Transverse colon (tissue), 4 donors: ENCODE measurements at regions not wholly inside any gene's neighbourhood (a gene's known extent, or its start where the extent isn't known, plus 50 kb on each side); places are given as distances from the start of the nearest gene placed in this dataset.

ENCODE experiments used
- DNase-seq: peaks from one replicate; pipeline ENCODE4 v3.0.0-alpha.2; 2019
- H3K27ac ChIP-seq, 4 donors: fragments of 200-600 bp; sonication (generic); 2 replicates each; pipeline ENCODE4 v1.5.1; 2016 to 2018; ENCODE audit warnings: inconsistent platforms in 4 of 4
- H3K27me3 ChIP-seq: fragments of 200-600 bp; sonication (generic); 2 replicates; pipeline ENCODE4 v1.5.1; 2017; ENCODE audit warnings: inconsistent platforms
- H3K36me3 ChIP-seq, 4 donors: fragments of 200-600 bp; sonication (generic); 2 replicates each; pipeline ENCODE4 v1.5.1; 2017 to 2019; ENCODE audit warnings: inconsistent platforms in 4 of 4
- H3K4me1 ChIP-seq, 4 donors: fragments of 200-600 bp; sonication (generic); 2 replicates each; pipeline ENCODE4 v1.5.1; 2017 to 2020; ENCODE audit warnings: inconsistent platforms in 4 of 4
- H3K4me3 ChIP-seq, 4 donors: fragments of 200-600 bp; sonication (generic); 1 replicate in 1 of 4; 2 replicates in 3 of 4; pipeline versions ENCODE4 v1.5.1 to v1.6.1; 2017 to 2019; ENCODE audit warnings: inconsistent platforms in 4 of 4
- H3K9me3 ChIP-seq, 2 donors: fragments of 200-600 bp; sonication (generic); 2 replicates each; pipeline ENCODE4 v1.5.1; 2017 to 2019; ENCODE audit warnings: inconsistent platforms in 2 of 2
- CTCF ChIP-seq, 5 experiments: fragments of 200-600 bp in 3 of 5; fragments of 450-650 bp in 2 of 5; sonication (generic) in 3 of 5; IDR thresholded peaks; 1 replicate in 2 of 5; 2 replicates in 3 of 5; pipeline ENCODE4 v1.5.1; 2016 to 2017; ENCODE audit warnings: antibody characterized with exemption in 5 of 5, inconsistent platforms in 3 of 5, mild to moderate bottlenecking in 2 of 5, moderate library complexity in 1 of 5
- EP300 ChIP-seq: sonication (generic); formaldehyde crosslinking; IDR thresholded peaks from one replicate; pipeline ENCODE4 v1.6.1; 2017; ENCODE audit warnings: antibody characterized with exemption, low read depth
- POLR2A ChIP-seq: fragments of 450-650 bp; IDR thresholded peaks from one replicate; pipeline ENCODE4 v1.6.1; 2016; ENCODE audit warnings: antibody characterized with exemption, mild to moderate bottlenecking, moderate library complexity
- POLR2AphosphoS5 ChIP-seq, 3 donors: sonication (generic); formaldehyde crosslinking; IDR thresholded peaks; one replicate each; pipeline ENCODE4 v1.6.1; 2016; ENCODE audit warnings: antibody characterized with exemption in 3 of 3
- WGBS, 2 donors: methylation state at CpG; one replicate each; pipeline ENCODE4 v1.1.5; 2018; ENCODE audit warnings: low coverage in 1 of 2; 5-methylcytosine and 5-hydroxymethylcytosine counted together
- in situ Hi-C, 4 donors: fragments of 200-750 bp; cut with MboI; loops; one replicate each; pipeline versions ENCODE4 v1.15.0 to v1.15.1; 2017; ENCODE audit warnings: low sequenced_read_pairs in 3 of 4, low pct_ligation_motif_present in 1 of 4, low pct_unique_long_range_greater_than_20kb in 1 of 4
- intact Hi-C: fragments of 100-400 bp; cut with DNase I; formaldehyde crosslinking; loops from one replicate; pipeline ENCODE4 v1.15.1; 2023; ENCODE audit warnings: low total_unique reads

GRCh38 chr2:12173943-12174340 is 427.5 kb downstream of the LPIN1 start:
- 72 to 79% methylated on average over 2 of the region's 2 CpGs for WGBS, 2 donors
- Histone ChIP-seq H3K27me3 (no peaks in the 10 kb centered on the region), H3K4me1 (peaks cover 8 to 28% (median 16%) of the 10 kb centered on the region in 4 donors), H3K27ac (no peak overlapping the region), H3K36me3 (no peaks in the 10 kb centered on the region), H3K9me3 (no peaks in the 10 kb centered on the region), H3K4me3 (no peak overlapping the region)
- TF ChIP-seq CTCF (IDR thresholded peaks at IDR 0.05) (no peak), POLR2A (no peak), POLR2AphosphoS5 (IDR thresholded peaks at IDR 0.05) (no peak), EP300 (no peak)
- in situ Hi-C loops (loop anchor here in 1 of 4 donors (25.0 kb wide), 1 partner anchor 538 kb away; the partner anchor contains the start of gene TRIB2), intact Hi-C loops (no loop called here)
- no peak for DNase-seq

DNA sequence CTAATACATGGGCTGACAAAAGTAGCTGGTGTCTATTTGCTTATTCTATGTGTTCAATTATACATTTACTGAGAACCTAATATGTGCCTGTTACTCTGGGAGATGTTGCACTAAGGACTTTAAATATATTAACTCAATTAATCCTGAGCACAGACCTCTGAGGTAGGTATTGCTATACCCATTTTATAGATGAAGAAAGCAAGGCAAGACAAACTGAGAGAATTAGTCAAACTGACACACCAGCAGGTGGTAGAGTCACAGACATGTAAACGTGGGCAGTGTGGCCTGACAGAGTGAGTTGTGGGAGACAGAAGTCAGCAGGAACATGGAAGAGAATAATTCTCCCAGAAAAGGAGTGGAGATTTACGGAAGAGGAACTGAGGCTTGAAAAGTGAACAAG is 428.9 kb downstream of the LPIN1 start:
- Histone ChIP-seq H3K4me3 (no peak overlapping the region), H3K4me1 (peaks cover 0 to 16% (median 3%) of the 10 kb centered on the region in 4 donors), H3K9me3 (no peaks in the 10 kb centered on the region), H3K36me3 (no peaks in the 10 kb centered on the region), H3K27ac (no peak overlapping the region), H3K27me3 (no peaks in the 10 kb centered on the region)
- intact Hi-C loops, result no loop called here
- in situ Hi-C loops, result no loop called here
- TF ChIP-seq CTCF (IDR thresholded peaks at IDR 0.05), result no peak
- no peak for TF ChIP-seq POLR2AphosphoS5 (IDR thresholded peaks at IDR 0.05)
- TF ChIP-seq EP300, result no peak
- no peak for TF ChIP-seq POLR2A
- WGBS, 2 donors, result 72 to 89% methylated on average over 2 of the region's 2 CpGs
- no peak for DNase-seq

GRCh38 chr2:12176623-12177454 is 430.4 kb downstream of the LPIN1 start:
- Histone ChIP-seq H3K4me3 (no peak overlapping the region), H3K4me1 (peaks cover 0 to 16% (median 3%) of the 10 kb centered on the region in 4 donors), H3K36me3 (no peaks in the 10 kb centered on the region), H3K27me3 (no peaks in the 10 kb centered on the region), H3K9me3 (no peaks in the 10 kb centered on the region), H3K27ac (peak overlapping the region in 3 of 4 donors; percentile 5 to 25 (median 14))
- no peak for TF ChIP-seq EP300
- no peak for TF ChIP-seq POLR2AphosphoS5 (IDR thresholded peaks at IDR 0.05)
- no peak for TF ChIP-seq CTCF (IDR thresholded peaks at IDR 0.05)
- TF ChIP-seq POLR2A, result no peak
- 42 to 54% methylated on average over 7 to 9 of the region's 9 CpGs for WGBS, 2 donors
- intact Hi-C loops, result no loop called here
- no peak for DNase-seq
- in situ Hi-C loops, result no loop called here

GRCh38 chr2:12177455-12178288 is 431.2 kb downstream of the LPIN1 start:
- 52 to 68% methylated on average over 4 of the region's 4 CpGs for WGBS, 2 donors
- H3K27me3 ChIP-seq, result no peaks in the 10 kb centered on the region
- no peaks in the 10 kb centered on the region for H3K9me3 ChIP-seq
- DNase-seq, result peak; percentile 14
- TF ChIP-seq POLR2A, result no peak
- TF ChIP-seq EP300, result no peak
- no peak for TF ChIP-seq CTCF (IDR thresholded peaks at IDR 0.05)
- TF ChIP-seq POLR2AphosphoS5 (IDR thresholded peaks at IDR 0.05), result peak in 1 of 3 donors; percentile 16
- peak overlapping the region; percentile 5 to 51 (median 20) for H3K27ac ChIP-seq
- H3K4me1 ChIP-seq, result peaks cover 0 to 16% (median 3%) of the 10 kb centered on the region in 4 donors
- intact Hi-C loops, result no loop called here
- H3K36me3 ChIP-seq, result no peaks in the 10 kb centered on the region
- H3K4me3 ChIP-seq, result no peak overlapping the region
- in situ Hi-C loops, result no loop called here
